ENCODE measurements at regions not wholly inside any gene's neighbourhood (a gene's known extent, or its start where the extent isn't known, plus 50 kb on each side); places are given as distances from the start of the nearest gene placed in this dataset.
"Not testable (repeated sequence)": the region's sequence is repeated elsewhere in the genome, so short reads cannot be mapped to it uniquely, and the experiment has no call there.

GRCh38 chr5:124889850-124890249, 143.4 kb upstream of the ZNF608 start:
- TF ChIP-seq CTCF (IDR thresholded peaks at IDR 0.05; ENCODE audit: control insufficient read depth, extremely low read depth, insufficient read depth): no peak
- DNase-seq (ENCODE audit: low read depth): no peak

GRCh38 chr5:124890442-124890841, 144.0 kb upstream of the ZNF608 start:
- not testable (repeated sequence) for DNase-seq (ENCODE audit: low read depth); H3K4me3 ChIP-seq (ENCODE audit: low read depth, low read length)

More at GRCh38 chr5:124889850-124890249, 143.4 kb upstream of the ZNF608 start:
- no peak overlapping the region for H3K4me3 ChIP-seq (ENCODE audit: low read depth, low read length)

- TF ChIP-seq CTCF (IDR thresholded peaks at IDR 0.05; ENCODE audit: control insufficient read depth, extremely low read depth, insufficient read depth): no peak
- H3K4me3 ChIP-seq (ENCODE audit: low read depth, low read length): no peak overlapping the region
- no peak for DNase-seq (ENCODE audit: low read depth)
These were observed 144.7 kb upstream of the ZNF608 start for GRCh38 chr5:124891179-124891578.

GRCh38 chr5:124892185-124892848, 145.9 kb upstream of the ZNF608 start:
- TF ChIP-seq CTCF (IDR thresholded peaks at IDR 0.05; ENCODE audit: control insufficient read depth, extremely low read depth, insufficient read depth): no peak
- H3K4me3 ChIP-seq (ENCODE audit: low read depth, low read length): no peak overlapping the region
- DNase-seq (ENCODE audit: low read depth): no peak

GRCh38 chr5:124894541-124894940, 148.1 kb upstream of the ZNF608 start:
- TF ChIP-seq CTCF (IDR thresholded peaks at IDR 0.05; ENCODE audit: control insufficient read depth, extremely low read depth, insufficient read depth): no peak
- DNase-seq (ENCODE audit: low read depth): no peak
- no peak overlapping the region for H3K4me3 ChIP-seq (ENCODE audit: low read depth, low read length)

- H3K4me3 ChIP-seq (ENCODE audit: low read depth, low read length): no peak overlapping the region
- DNase-seq (ENCODE audit: low read depth): no peak
- no peak for TF ChIP-seq CTCF (IDR thresholded peaks at IDR 0.05; ENCODE audit: control insufficient read depth, extremely low read depth, insufficient read depth)
These were observed 148.8 kb upstream of the ZNF608 start for GRCh38 chr5:124895236-124895635.

GRCh38 chr5:124901081-124901480, 154.6 kb upstream of the ZNF608 start:
- no peak overlapping the region for H3K4me3 ChIP-seq (ENCODE audit: low read depth, low read length)
- no peak for DNase-seq (ENCODE audit: low read depth)
- TF ChIP-seq CTCF (IDR thresholded peaks at IDR 0.05; ENCODE audit: control insufficient read depth, extremely low read depth, insufficient read depth): no peak

Measured in LNCaP clone FGC (cell line).